H7 (cell line): ENCODE measurements at regions not wholly inside any gene's neighbourhood (a gene's known extent, or its start where the extent isn't known, plus 50 kb on each side); places are given as distances from the start of the nearest gene placed in this dataset.
A peak's percentile ranks its signal among the peaks of the same experiment; 100 is the strongest.
"Not testable (repeated sequence)": the region's sequence is repeated elsewhere in the genome, so short reads cannot be mapped to it uniquely, and the experiment has no call there.

Experiments
- DNase-seq: peaks from one replicate; pipeline ENCODE4 v3.0.0; 2012
- H3K27me3 ChIP-seq: 2 replicates; pipeline ENCODE4 v1.6.0; 2011; ENCODE audit warnings: mild to moderate bottlenecking, low read length; ENCODE audit not compliant: control insufficient read depth, insufficient read depth
- H3K36me3 ChIP-seq: replicated peaks from 2 replicates; pipeline ENCODE4 v1.5.1; 2011; ENCODE audit warnings: low read length; ENCODE audit not compliant: control insufficient read depth, insufficient read depth
- H3K4me3 ChIP-seq: 2 replicates; pipeline ENCODE4 v1.5.1; 2011; ENCODE audit warnings: low read depth, mild to moderate bottlenecking, control low read depth, low read length, moderate library complexity; ENCODE audit not compliant: insufficient read depth

DNA sequence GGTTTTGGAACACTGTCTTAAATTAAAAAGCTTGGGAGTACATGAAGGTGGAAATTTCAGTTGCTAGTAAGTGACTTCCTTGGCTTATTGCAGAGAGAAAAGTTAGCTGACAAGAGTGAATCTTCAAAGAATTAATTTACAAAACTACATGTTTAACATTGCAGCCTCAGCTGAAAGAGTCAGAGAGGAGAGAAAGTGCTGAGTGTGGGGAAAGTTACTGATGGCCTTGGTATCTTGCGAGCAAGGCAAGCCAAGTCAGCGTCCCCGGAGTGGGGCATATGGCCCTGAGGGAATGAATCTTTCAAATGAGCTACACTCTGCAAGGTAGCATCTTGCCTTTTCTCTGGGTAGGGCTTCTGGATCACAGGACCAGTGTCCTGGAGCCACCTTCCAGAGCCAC lies 131.3 kb downstream of the LPIN1 start:
- Histone ChIP-seq H3K4me3 (no peak overlapping the region), H3K36me3 (no peaks in the 10 kb centered on the region), H3K27me3 (no peaks in the 10 kb centered on the region)
- no peak for DNase-seq

DNA sequence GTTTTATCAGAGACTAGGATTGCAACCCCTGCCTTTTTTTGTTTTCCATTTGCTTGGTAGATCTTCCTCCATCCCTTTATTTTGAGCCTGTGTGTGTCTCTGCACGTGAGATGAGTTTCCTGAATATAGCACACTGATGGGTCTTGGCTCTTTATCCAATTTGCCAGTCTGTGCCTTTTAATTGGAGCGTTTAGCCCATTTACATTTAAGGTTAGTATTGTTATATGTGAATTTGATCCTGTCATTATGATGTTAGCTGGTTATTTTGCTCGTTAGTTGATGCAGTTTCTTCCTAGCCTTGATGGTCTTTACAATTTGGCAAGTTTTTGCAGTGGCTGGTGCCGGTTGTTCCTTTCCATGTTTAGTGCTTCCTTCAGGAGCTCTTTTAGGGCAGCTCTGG lies 138.8 kb downstream of the LPIN1 start:
- not testable (repeated sequence) for H3K4me3 ChIP-seq, H3K27me3 ChIP-seq, DNase-seq, H3K36me3 ChIP-seq

DNA sequence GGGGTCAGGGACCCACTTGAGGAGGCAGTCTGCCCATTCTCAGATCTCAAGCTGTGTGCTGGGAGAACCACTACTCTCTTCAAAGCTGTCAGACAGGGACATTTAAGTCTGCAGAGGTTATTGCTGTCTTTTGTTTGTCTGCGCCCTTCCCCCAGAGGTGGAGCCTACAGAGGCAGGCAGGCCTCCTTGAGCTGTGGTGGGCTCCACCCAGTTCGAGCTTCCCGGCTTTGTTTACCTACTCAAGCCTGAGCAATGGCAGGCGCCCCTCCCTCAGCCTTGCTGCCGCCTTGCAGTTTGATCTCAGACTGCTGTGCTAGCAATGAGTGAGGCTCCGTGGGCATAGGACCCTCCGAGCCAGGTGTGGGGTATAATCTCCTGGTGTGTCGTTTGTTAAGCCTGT lies 140.5 kb downstream of the LPIN1 start:
- not testable (repeated sequence) for H3K4me3 ChIP-seq, H3K27me3 ChIP-seq, H3K36me3 ChIP-seq, DNase-seq

DNA sequence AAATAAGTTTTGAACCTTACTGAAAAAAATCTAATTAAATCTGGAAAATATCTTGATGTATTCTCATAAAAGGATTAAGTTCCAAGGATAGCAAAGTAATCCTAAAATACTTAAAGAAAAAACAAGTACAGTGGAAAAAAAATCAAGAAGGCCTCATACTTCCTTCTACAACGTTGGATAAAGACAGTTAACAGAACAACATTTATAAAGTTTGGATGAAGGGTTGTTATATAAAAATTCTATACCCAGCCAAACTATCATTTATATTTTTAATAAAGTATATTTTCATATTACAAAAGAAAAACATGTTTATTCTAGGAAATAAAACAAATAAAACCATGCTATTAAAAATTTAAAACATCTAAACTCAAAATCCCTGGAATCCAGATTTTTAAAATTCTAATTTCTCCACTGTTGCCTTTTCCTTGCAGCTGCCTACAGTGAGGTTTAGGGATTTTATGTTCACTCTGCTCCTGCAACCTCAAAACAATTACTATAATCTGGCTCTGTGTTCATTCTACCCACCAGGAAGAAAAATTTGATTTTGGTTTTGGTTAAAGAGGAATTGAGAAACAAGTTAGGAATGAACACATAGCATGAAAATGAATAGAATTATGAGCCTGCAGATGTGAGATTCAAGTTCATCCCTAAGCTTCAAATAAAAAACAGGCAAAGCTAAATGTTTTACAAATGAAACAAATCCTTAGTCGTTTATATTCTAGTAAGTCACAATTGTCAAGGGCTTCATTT lies 142.8 kb downstream of the LPIN1 start:
- no peaks in the 10 kb centered on the region for H3K36me3 ChIP-seq
- no peak for DNase-seq
- H3K4me3 ChIP-seq: no peak overlapping the region
- H3K27me3 ChIP-seq: no peaks in the 10 kb centered on the region

DNA sequence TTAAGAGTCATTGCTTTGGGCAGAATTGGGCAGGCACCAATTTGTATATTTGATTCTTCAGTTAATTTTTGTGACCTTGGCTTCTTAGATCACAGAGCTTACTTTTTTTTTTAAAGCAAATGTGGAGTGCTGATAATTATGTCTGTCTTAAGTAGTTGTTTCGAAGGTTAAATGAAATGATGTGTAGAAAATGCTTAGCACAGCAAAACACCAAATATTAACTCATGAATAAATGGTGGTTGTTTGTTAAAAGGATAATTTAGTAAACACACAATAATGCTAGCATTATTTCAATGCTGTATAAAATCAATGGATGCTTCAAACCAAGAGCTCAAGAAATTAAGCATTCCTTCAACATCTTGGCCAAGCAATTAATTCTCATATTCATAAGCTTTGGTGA lies 143.4 kb downstream of the LPIN1 start:
- Histone ChIP-seq H3K36me3 (no peaks in the 10 kb centered on the region), H3K4me3 (no peak overlapping the region)
- DNase-seq: no peak

DNA sequence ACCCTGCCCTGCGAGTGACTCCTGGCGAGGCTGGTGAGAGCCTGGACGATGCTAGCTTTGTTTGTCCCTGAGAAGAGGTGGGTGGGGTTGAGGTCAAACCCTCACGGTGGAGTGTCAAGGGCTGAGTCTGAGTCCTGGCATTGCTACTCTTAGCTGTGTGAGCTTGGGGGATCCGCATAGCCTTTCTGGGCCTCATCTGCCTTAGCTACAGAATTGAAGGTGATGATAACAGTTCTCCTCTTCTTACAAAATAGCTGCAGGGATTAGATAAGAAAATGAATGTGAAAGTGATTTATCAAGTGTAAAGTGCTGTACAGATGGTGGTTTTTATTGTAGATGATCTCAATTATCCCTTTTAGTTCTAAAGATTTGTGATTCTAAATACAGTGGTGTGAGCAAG lies 144.6 kb downstream of the LPIN1 start:
- Histone ChIP-seq H3K4me3 (no peak overlapping the region), H3K36me3 (no peaks in the 10 kb centered on the region), H3K27me3 (no peaks in the 10 kb centered on the region)
- DNase-seq: no peak

More for the DNA sequence above, 143.4 kb downstream of the LPIN1 start:
- H3K27me3 ChIP-seq: no peaks in the 10 kb centered on the region

DNA sequence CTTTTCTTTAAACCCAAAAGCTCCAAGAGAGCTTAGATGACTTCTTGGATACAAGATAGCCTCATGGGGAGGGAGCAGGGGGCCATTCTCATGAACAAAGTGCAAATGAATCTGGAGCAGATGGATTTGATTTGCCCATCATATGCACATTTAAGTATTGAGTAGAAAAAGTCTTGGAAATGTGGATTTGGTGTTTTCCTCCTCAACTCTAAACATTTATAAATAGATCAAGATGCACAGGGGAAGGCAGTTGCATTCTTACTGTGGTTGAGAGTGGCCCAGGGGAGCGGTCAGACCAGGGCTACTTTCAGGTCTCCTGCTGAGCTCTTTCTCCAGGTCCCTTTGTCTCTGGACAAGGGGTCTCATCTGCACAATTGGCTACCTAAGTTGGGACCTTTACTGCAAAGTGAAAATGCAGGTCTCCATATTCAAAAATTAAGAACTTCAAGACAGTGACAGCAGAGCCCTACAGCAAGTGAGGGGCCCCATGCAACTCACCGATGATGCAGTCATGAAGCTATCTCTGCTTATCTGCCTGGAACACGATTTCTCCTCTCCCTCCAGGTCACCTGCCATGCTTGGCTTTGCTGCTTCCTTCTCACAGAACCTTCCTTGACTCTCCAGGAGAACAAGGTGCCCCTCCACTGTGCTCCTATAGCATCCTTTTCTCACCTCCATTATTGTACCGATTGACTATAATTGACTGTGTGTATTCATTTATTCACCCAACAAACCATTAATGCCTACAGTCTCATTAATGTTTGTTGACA lies 145.4 kb downstream of the LPIN1 start:
- no peaks in the 10 kb centered on the region for H3K27me3 ChIP-seq
- H3K4me3 ChIP-seq: no peak overlapping the region
- H3K36me3 ChIP-seq: no peaks in the 10 kb centered on the region
- no peak for DNase-seq

DNA sequence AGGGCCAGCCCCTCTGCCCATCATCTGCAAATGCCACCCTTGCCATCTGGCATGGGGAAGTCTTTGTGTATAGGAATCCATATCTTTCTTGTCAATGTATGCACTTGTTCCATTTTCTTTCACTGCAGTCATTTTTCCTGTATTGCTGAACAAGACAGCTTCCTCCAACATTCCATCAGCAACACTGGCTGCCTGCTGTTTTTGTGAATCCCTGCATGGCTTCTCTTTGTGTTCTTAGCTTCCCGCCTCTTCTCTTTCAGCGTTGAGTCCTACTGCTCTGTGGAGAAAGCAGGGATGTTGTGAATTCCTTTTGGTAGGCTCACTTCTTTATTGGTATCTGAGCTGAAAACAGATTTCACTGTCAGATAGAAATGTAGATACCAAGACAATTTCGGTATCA lies 150.0 kb downstream of the LPIN1 start:
- no peaks in the 10 kb centered on the region for H3K36me3 ChIP-seq
- DNase-seq: peak; percentile 72
- no peak overlapping the region for H3K4me3 ChIP-seq
- H3K27me3 ChIP-seq: no peaks in the 10 kb centered on the region

DNA sequence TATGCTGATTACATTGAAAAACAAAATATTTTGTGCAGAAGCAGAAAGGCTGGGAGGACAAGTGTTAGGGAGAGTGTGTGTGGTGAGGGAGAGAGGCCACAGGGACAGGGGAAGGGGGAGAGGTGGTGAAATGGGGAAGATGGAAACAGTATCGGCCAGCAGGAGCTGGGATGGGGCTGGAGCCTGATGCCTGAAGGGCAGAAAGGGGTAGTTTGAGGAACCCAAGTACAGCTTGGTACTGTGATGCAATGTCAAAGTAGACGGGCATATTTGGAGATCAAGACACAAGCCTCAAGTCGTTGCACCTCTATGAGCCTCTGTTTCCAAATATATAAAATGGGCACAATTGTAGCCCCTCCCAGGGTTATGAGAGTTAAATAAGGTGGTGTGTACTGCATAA lies 152.1 kb downstream of the LPIN1 start:
- Histone ChIP-seq H3K36me3 (no peaks in the 10 kb centered on the region), H3K4me3 (no peak overlapping the region), H3K27me3 (no peaks in the 10 kb centered on the region)
- no peak for DNase-seq

DNA sequence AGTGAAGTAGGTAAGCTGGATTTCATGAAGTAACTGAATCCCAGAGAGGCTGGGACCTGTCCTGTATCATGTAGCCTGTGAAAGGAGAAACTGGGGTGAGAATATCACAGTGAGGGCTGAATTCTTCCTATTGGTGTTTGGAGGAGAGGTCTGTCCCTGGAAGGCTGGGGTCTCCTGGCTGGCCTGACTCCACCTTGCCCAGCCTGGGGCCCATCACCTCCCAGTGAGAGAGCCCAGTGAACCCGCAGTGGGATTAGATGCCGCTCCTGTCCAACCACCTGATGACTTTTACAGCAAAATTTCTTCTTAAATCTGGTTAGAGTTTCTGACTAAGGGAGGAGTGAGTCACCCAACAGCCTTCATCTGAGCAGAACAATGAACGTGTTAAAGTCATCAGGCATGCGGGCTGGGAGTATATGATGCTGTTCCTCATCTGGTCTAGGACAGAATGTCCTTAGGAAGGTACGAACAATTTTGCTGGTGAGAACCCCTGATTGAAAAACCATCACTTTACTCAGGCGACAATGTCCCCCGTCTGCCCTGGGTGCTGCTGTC lies 152.9 kb downstream of the LPIN1 start:
- H3K4me3 ChIP-seq: no peak overlapping the region
- no peak for DNase-seq
- H3K27me3 ChIP-seq: no peaks in the 10 kb centered on the region
- H3K36me3 ChIP-seq: no peaks in the 10 kb centered on the region

DNA sequence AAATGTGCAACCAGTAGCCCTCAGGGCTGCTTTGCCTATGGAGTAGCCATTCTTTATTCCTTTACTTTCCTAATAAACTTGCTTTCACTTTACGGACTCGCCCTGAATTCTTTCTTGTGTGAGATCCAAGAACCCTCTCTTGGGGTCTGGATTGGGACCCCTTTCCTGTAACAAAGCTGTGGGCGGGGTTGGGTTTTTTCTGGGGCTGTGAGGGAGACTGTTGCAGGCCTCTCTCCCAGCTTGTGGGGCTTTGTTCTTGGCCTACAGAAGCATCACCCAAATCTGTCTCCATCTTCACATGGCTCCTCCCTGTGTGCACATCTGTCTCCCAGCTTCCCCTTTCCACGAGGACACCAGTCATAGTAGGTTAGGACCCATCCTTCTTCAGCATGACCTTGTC lies 154.5 kb downstream of the LPIN1 start:
- not testable (repeated sequence) for H3K4me3 ChIP-seq, H3K27me3 ChIP-seq, DNase-seq, H3K36me3 ChIP-seq

DNA sequence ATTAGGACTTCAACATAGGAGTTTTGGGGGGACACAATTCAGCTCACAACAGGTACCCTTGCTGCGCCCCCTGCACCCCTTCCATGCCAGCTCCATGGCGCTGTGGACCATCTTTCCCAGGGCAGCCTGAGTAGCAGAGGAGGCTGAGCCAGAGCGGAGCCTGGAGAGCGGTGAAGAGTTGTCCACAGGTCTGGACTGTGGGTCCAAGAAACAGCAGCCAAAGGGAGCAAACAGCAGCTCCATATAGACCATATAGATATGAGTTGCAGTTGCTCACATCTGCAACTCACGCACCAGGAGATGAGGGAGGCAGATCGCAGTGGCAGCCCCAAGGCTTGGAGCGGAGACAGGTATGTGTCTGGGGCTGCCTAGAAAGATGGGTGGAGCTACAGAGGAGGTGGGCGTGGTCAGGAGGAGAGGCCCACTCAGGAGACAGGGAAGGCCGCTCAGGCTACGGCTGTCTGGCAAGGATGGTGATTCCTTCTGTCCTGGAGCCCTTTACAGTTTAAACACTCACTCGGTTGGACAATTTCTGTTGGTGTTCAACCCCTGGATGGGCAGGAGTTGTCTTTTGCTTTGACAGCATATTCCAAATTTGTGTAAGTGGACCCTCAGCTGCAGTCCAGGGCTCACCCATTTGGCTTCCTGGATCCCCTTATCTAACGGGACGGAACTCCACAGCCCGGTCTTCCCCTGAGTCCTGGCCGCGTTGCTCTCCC lies 155.1 kb downstream of the LPIN1 start:
- Histone ChIP-seq H3K4me3 (no peak overlapping the region), H3K27me3 (no peaks in the 10 kb centered on the region), H3K36me3 (no peaks in the 10 kb centered on the region)
- peak; percentile 50 for DNase-seq

DNA sequence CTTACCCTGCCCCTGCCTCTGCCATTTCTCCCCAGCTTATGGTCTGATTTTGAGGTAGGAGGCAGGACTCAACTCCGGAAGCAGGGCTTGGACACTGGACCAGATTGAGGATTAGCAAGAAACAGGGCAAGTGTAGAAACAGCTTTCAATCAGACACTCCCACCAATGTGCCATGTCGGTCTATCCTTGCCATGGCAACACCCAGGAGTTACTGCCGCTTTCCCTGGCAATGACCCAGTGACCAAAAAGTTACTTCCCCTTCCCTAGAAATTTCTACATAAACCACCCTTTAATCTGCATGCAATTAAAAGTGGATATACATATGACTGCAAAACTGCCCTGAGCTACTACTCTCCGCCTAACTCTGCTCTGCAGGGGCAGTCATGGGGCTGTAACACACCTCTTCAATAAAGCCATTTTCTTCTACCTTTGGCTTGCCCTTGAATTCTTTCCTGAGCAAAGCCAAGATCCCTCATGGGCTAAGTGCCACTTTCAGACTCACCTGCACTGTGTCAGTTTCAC lies 156.7 kb downstream of the LPIN1 start:
- Histone ChIP-seq H3K4me3 (no peak overlapping the region), H3K27me3 (no peaks in the 10 kb centered on the region), H3K36me3 (no peaks in the 10 kb centered on the region)
- no peak for DNase-seq

DNA sequence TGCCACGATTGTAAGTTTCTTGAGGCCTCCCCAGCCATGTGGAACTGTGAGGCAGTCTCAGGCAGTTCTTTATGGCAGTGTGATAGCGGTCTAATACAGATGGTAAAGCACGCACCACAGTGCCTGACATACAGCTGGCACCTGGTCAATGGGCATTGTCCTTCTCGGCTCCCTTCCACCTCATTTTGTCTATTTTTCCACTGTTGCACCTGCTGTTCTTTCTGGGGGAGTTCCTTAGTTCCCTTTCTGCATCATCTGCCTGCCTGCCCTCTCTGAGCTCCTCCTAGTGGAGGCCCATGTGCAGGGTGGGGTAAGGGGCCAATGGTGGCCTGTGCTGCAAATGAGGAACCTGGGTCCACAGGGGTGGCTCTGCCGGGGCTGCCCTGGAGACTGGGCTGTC lies 157.6 kb downstream of the LPIN1 start:
- Histone ChIP-seq H3K4me3 (no peak overlapping the region), H3K27me3 (no peaks in the 10 kb centered on the region), H3K36me3 (no peaks in the 10 kb centered on the region)
- peak; percentile 38 for DNase-seq
